ENCODE measurements at regions not wholly inside any gene's neighbourhood (a gene's known extent, or its start where the extent isn't known, plus 50 kb on each side); places are given as distances from the start of the nearest gene placed in this dataset.

DNA sequence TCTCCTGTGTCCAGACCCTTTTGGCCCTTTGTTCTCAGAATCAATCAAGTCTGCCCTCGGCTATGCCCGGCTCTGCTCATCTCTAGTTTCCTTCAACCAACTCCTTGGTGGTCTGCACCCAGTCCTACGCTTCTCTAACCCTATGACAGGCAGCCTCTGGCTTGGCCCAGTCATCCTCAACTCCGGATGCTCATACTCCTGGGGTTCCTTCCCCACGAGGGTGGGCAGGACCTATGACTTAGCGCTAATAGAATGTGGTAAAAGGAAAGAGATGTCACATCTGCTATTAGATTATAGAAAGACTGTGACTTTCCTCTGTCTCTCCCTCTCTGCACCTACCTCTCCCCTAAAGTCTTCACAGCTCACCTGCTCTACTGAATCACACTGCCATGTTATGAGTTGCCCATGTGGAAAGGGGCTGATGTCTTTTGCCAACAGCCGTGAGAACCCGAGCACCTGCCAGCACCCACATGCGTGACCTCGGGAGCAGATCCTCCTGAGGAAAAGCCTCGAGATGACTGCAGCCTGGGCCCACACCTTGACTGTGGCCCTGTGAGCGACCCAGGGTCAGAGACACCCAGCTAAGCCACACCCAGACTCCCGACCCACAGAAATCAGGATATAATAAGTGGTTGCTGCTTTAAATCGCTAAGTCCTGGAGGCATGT lies 334.9 kb downstream of the GADD45G start (continued):
- TF ChIP-seq SRF (IDR thresholded peaks at IDR 0.05; ENCODE audit: low read depth): no peak

DNA sequence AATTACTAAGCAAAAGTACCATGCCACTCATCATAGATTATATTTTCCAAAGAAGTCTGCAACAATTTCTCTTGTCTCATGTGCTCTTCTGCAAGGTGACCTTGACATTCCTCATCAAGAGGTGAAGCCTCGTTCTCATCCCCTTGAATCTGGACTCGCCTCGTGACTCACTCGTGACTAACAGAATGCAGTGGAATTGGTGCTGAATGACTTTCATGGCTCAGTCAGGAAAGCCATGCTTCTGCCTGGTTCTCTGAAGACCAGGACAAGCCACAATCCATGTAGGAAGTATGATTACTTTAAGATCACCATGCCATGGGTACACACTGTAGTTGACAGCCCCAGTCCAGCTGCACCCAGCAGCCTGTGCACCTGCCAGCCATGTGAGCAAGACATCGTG lies 335.8 kb downstream of the GADD45G start:
- ATAC-seq (no peak), DNase-seq (ENCODE audit: low read depth, low spot score) (no peak)
- no peaks in the 10 kb centered on the region for H3K9me2 ChIP-seq (ENCODE audit: insufficient read depth)
- no peaks in the 10 kb centered on the region for H3K36me3 ChIP-seq (ENCODE audit: control insufficient read depth in 1 of 2, insufficient read depth in 2 of 2, low read length in 2 of 2)
- no peak overlapping the region for H3K27ac ChIP-seq (ENCODE audit: low read depth, low read length)
- peaks cover 67% of the 10 kb centered on the region for H3K27me3 ChIP-seq (ENCODE audit: insufficient read depth, low read length)
- no peak overlapping the region for H3K4me2 ChIP-seq (ENCODE audit: low read length)
- no peaks in the 10 kb centered on the region for H3K79me2 ChIP-seq (ENCODE audit: insufficient read depth, low read length)
- RAD21 ChIA-PET (ENCODE audit: low non-redundant PET in 1 of 2, low total read pairs in 2 of 2, uncharacterized antibody in 2 of 2, unreplicated experiment in 2 of 2): no interaction called here
- no peak overlapping the region for H2AFZ ChIP-seq (ENCODE audit: low read depth, low read length, poor library complexity, severe bottlenecking)
- no peaks in the 10 kb centered on the region for H3K4me1 ChIP-seq (ENCODE audit: control insufficient read depth in 1 of 2, insufficient read depth in 2 of 2, low read length in 2 of 2)
- H3K9ac ChIP-seq (ENCODE audit: low read length): no peak overlapping the region
- H4K20me1 ChIP-seq (ENCODE audit: insufficient read depth): no peaks in the 10 kb centered on the region
- no TSS peak for BruUV-seq (replicated peaks)
- POLR2A ChIA-PET: no interaction called here
- no peak overlapping the region for H3K4me3 ChIP-seq (replicated peaks in 1 of 2; ENCODE audit: low read depth in 1 of 2, low read length in 2 of 2)
- intact Hi-C loops (cut with micrococcal nuclease): no loop called here
- H3K9me3 ChIP-seq (ENCODE audit: control insufficient read depth in 1 of 2, insufficient read depth in 1 of 2, low read depth in 1 of 2, low read length in 2 of 2): no peaks in the 10 kb centered on the region
- CTCF ChIA-PET: interaction anchor here (1.6 kb wide), 1 partner anchor 338 kb away, joined by 5 read pairs; no protein-coding TSS in a partner anchor
- TF ChIP-seq SRF (IDR thresholded peaks at IDR 0.05; ENCODE audit: low read depth) (no peak), FOSL1 (IDR thresholded peaks at IDR 0.05; ENCODE audit: low read depth) (no peak), EZH2phosphoT487 (IDR thresholded peaks at IDR 0.05; ENCODE audit: borderline replicate concordance) (no peak), ELF1 (IDR thresholded peaks at IDR 0.05; ENCODE audit: borderline replicate concordance, low read depth) (no peak), POLR2AphosphoS5 (IDR thresholded peaks at IDR 0.05; ENCODE audit: low read depth, low read length) (no peak), RAD21 (IDR thresholded peaks at IDR 0.05; ENCODE audit: low read depth) (no peak), EZH2 (IDR thresholded peaks at IDR 0.05) (no peak), ZNF274 (IDR thresholded peaks at IDR 0.05; ENCODE audit: low read depth, low read length) (no peak), SIN3A (IDR thresholded peaks at IDR 0.05; ENCODE audit: low read depth) (no peak), CBX3 (IDR thresholded peaks at IDR 0.05; ENCODE audit: low read depth) (no peak), JUND (IDR thresholded peaks at IDR 0.05) (no peak), SP1 (IDR thresholded peaks at IDR 0.05; ENCODE audit: low read depth) (no peak), YY1 (IDR thresholded peaks at IDR 0.05; ENCODE audit: extremely low read depth, insufficient replicate concordance, low read depth, low read length) (no peak)
- TF ChIP-seq, protein P1, sequence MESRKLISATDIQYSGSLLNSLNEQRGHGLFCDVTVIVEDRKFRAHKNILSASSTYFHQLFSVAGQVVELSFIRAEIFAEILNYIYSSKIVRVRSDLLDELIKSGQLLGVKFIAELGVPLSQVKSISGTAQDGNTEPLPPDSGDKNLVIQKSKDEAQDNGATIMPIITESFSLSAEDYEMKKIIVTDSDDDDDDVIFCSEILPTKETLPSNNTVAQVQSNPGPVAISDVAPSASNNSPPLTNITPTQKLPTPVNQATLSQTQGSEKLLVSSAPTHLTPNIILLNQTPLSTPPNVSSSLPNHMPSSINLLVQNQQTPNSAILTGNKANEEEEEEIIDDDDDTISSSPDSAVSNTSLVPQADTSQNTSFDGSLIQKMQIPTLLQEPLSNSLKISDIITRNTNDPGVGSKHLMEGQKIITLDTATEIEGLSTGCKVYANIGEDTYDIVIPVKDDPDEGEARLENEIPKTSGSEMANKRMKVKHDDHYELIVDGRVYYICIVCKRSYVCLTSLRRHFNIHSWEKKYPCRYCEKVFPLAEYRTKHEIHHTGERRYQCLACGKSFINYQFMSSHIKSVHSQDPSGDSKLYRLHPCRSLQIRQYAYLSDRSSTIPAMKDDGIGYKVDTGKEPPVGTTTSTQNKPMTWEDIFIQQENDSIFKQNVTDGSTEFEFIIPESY (IDR thresholded peaks at IDR 0.05; ENCODE audit: extremely low read depth, insufficient replicate concordance, low read length): no peak
- TF ChIP-seq, protein P2, sequence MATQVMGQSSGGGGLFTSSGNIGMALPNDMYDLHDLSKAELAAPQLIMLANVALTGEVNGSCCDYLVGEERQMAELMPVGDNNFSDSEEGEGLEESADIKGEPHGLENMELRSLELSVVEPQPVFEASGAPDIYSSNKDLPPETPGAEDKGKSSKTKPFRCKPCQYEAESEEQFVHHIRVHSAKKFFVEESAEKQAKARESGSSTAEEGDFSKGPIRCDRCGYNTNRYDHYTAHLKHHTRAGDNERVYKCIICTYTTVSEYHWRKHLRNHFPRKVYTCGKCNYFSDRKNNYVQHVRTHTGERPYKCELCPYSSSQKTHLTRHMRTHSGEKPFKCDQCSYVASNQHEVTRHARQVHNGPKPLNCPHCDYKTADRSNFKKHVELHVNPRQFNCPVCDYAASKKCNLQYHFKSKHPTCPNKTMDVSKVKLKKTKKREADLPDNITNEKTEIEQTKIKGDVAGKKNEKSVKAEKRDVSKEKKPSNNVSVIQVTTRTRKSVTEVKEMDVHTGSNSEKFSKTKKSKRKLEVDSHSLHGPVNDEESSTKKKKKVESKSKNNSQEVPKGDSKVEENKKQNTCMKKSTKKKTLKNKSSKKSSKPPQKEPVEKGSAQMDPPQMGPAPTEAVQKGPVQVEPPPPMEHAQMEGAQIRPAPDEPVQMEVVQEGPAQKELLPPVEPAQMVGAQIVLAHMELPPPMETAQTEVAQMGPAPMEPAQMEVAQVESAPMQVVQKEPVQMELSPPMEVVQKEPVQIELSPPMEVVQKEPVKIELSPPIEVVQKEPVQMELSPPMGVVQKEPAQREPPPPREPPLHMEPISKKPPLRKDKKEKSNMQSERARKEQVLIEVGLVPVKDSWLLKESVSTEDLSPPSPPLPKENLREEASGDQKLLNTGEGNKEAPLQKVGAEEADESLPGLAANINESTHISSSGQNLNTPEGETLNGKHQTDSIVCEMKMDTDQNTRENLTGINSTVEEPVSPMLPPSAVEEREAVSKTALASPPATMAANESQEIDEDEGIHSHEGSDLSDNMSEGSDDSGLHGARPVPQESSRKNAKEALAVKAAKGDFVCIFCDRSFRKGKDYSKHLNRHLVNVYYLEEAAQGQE (IDR thresholded peaks at IDR 0.05; ENCODE audit: low read depth): no peak
- TF ChIP-seq, protein P3, sequence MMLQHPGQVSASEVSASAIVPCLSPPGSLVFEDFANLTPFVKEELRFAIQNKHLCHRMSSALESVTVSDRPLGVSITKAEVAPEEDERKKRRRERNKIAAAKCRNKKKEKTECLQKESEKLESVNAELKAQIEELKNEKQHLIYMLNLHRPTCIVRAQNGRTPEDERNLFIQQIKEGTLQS (IDR thresholded peaks at IDR 0.05): no peak
- TF ChIP-seq, protein P4, sequence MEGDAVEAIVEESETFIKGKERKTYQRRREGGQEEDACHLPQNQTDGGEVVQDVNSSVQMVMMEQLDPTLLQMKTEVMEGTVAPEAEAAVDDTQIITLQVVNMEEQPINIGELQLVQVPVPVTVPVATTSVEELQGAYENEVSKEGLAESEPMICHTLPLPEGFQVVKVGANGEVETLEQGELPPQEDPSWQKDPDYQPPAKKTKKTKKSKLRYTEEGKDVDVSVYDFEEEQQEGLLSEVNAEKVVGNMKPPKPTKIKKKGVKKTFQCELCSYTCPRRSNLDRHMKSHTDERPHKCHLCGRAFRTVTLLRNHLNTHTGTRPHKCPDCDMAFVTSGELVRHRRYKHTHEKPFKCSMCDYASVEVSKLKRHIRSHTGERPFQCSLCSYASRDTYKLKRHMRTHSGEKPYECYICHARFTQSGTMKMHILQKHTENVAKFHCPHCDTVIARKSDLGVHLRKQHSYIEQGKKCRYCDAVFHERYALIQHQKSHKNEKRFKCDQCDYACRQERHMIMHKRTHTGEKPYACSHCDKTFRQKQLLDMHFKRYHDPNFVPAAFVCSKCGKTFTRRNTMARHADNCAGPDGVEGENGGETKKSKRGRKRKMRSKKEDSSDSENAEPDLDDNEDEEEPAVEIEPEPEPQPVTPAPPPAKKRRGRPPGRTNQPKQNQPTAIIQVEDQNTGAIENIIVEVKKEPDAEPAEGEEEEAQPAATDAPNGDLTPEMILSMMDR (IDR thresholded peaks at IDR 0.05 in 2 of 3, conservative IDR thresholded peaks at IDR 0.05 in 1 of 3; ENCODE audit: borderline replicate concordance in 1 of 3, insufficient read depth in 1 of 3, low read depth in 2 of 3, low read length in 2 of 3): no peak
- TF ChIP-seq, protein P5, sequence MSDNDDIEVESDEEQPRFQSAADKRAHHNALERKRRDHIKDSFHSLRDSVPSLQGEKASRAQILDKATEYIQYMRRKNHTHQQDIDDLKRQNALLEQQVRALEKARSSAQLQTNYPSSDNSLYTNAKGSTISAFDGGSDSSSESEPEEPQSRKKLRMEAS (IDR thresholded peaks at IDR 0.05): no peak
